OCI-LY1 (cell line): ENCODE measurements at regions not wholly inside any gene's neighbourhood (a gene's known extent, or its start where the extent isn't known, plus 50 kb on each side); places are given as distances from the start of the nearest gene placed in this dataset.

Source experiments
- H2AFZ ChIP-seq: fragments of 200-600 bp; sonication (generic), shearing (Covaris generic); 2 replicates; pipeline ENCODE4 v1.6.0; 2014; ENCODE audit warnings: antibody characterized with exemption, mild to moderate bottlenecking, low read length
- H3F3A ChIP-seq: fragments of 200-600 bp; sonication (generic), shearing (Covaris generic); 2 replicates; pipeline ENCODE4 v1.6.0; 2014; ENCODE audit warnings: mild to moderate bottlenecking, antibody characterized with exemption, low read length, moderate library complexity; ENCODE audit not compliant: insufficient read depth
- H3K27ac ChIP-seq: fragments of 200-600 bp; sonication (generic); 2 replicates; pipeline ENCODE4 v1.5.1; 2014; ENCODE audit warnings: low read length, mixed run types, mild to moderate bottlenecking, low read depth; ENCODE audit not compliant: poor library complexity, severe bottlenecking
- H3K27me3 ChIP-seq: fragments of 200-600 bp; sonication (generic); 2 replicates; pipeline ENCODE4 v1.6.0; 2014; ENCODE audit warnings: antibody characterized with exemption, mild to moderate bottlenecking, low read length, moderate library complexity; ENCODE audit not compliant: insufficient read depth
- H3K36me3 ChIP-seq: fragments of 200-600 bp; sonication (generic); 2 replicates; pipeline ENCODE4 v1.6.1; 2014; ENCODE audit warnings: mild to moderate bottlenecking, antibody characterized with exemption, low read length, moderate library complexity, mixed read lengths; ENCODE audit not compliant: insufficient read depth
- H3K4me1 ChIP-seq: fragments of 200-600 bp; sonication (generic); 2 replicates; pipeline ENCODE4 v1.5.1; 2014; ENCODE audit warnings: mild to moderate bottlenecking, low read length, moderate library complexity; ENCODE audit not compliant: insufficient read depth, severe bottlenecking
- H3K4me2 ChIP-seq: fragments of 200-600 bp; sonication (generic), shearing (Covaris generic); 2 replicates; pipeline ENCODE4 v1.6.1; 2014; ENCODE audit warnings: low read length
- H3K4me3 ChIP-seq: fragments of 200-600 bp; sonication (generic); 2 replicates; pipeline ENCODE4 v1.5.1; 2014; ENCODE audit warnings: low read length, low read depth, mild to moderate bottlenecking, mixed read lengths; ENCODE audit not compliant: poor library complexity, severe bottlenecking
- H3K79me2 ChIP-seq: fragments of 200-600 bp; shearing (Covaris generic); 2 replicates; pipeline ENCODE4 v1.6.1; 2016; ENCODE audit warnings: mixed run types, low read length, mixed read lengths; ENCODE audit not compliant: insufficient read depth
- H3K9ac ChIP-seq: fragments of 200-600 bp; sonication (generic), shearing (Covaris generic); 2 replicates; pipeline ENCODE4 v1.6.1; 2014; ENCODE audit warnings: mild to moderate bottlenecking, low read length, mixed read lengths
- H3K9me2 ChIP-seq: fragments of 200-600 bp; sonication (generic), shearing (Covaris generic); 2 replicates; pipeline ENCODE4 v1.6.1; 2014; ENCODE audit warnings: low read depth, mild to moderate bottlenecking, low read length, mixed read lengths
- H3K9me3 ChIP-seq: fragments of 200-600 bp; shearing (Covaris generic); 2 replicates; pipeline ENCODE4 v1.6.1; 2014; ENCODE audit warnings: low read length, mixed read lengths
- H4K20me1 ChIP-seq: fragments of 200-600 bp; sonication (generic), shearing (Covaris generic); 2 replicates; pipeline ENCODE4 v1.6.0; 2016; ENCODE audit warnings: mild to moderate bottlenecking, low read length; ENCODE audit not compliant: insufficient read depth
- EZH2 ChIP-seq: fragments of 200-600 bp; sonication (generic), shearing (Covaris generic); IDR thresholded peaks from 2 replicates; pipeline ENCODE4 v1.8.0; 2017; ENCODE audit warnings: borderline replicate concordance, mixed run types, mild to moderate bottlenecking, antibody characterized with exemption, low read length, moderate library complexity, mixed read lengths
- TF ChIP-seq, protein P1 (sequence below): fragments of 200-600 bp; sonication (generic), shearing (Covaris generic); IDR thresholded peaks from 2 replicates; pipeline ENCODE4 v1.5.1; 2017; ENCODE audit warnings: mild to moderate bottlenecking, antibody characterized with exemption, low read length, moderate library complexity, mixed read lengths

DNA sequence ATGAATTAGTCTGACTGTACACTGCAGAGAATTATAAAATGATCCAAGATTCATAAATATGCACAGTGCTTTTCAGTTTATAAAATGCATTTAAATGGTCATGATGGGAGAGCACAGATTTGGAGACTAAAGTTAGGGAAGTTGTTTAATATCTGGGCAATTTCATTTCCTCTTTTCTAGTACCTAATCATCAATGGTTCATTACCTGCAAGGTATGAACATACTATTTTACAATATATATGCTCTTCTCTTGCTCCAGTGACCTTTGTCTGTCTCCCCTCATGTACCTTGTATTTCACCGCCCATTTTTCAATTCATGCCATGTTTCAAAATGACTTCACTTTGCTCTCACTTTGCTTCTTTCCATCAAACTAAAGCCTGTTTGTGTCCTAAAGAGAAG is 114.5 kb downstream of the SUCNR1 start:
- Histone ChIP-seq H3K36me3 (no peaks in the 10 kb centered on the region), H3K4me2 (no peak overlapping the region), H3K9me2 (no peaks in the 10 kb centered on the region), H3K27ac (no peak overlapping the region), H4K20me1 (no peaks in the 10 kb centered on the region), H3K9ac (no peak overlapping the region), H3F3A (no peaks in the 10 kb centered on the region), H3K4me1 (no peaks in the 10 kb centered on the region), H2AFZ (no peak overlapping the region), H3K79me2 (no peaks in the 10 kb centered on the region), H3K27me3 (no peaks in the 10 kb centered on the region), H3K9me3 (no peaks in the 10 kb centered on the region), H3K4me3 (no peak overlapping the region)
- TF ChIP-seq, protein P1, sequence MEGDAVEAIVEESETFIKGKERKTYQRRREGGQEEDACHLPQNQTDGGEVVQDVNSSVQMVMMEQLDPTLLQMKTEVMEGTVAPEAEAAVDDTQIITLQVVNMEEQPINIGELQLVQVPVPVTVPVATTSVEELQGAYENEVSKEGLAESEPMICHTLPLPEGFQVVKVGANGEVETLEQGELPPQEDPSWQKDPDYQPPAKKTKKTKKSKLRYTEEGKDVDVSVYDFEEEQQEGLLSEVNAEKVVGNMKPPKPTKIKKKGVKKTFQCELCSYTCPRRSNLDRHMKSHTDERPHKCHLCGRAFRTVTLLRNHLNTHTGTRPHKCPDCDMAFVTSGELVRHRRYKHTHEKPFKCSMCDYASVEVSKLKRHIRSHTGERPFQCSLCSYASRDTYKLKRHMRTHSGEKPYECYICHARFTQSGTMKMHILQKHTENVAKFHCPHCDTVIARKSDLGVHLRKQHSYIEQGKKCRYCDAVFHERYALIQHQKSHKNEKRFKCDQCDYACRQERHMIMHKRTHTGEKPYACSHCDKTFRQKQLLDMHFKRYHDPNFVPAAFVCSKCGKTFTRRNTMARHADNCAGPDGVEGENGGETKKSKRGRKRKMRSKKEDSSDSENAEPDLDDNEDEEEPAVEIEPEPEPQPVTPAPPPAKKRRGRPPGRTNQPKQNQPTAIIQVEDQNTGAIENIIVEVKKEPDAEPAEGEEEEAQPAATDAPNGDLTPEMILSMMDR = no peak
- no peak for TF ChIP-seq EZH2

DNA sequence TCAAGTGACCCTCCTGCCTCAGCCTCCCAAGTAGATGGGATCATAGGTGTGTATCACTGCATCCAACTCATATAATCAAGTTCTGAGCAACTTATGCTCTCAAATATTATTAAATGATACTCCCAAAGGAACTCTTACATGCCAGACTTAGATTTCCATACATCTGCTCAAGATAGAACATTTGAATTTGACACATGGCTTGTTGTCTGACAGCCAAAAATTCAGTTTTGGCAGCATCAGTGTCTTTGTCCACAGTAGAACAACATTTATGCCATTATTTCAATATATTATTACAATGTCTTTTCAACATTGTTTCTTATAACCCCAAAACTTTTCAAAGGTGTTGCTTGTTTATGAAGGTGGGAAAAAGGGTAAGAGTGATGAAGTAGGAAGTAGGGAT is 116.2 kb downstream of the SUCNR1 start:
- TF ChIP-seq, protein P1 = no peak
- TF ChIP-seq EZH2 = no peak
- Histone ChIP-seq H4K20me1 (no peaks in the 10 kb centered on the region), H3K27me3 (no peaks in the 10 kb centered on the region), H3K4me1 (no peaks in the 10 kb centered on the region), H2AFZ (no peak overlapping the region), H3K9me3 (no peaks in the 10 kb centered on the region), H3K9me2 (no peaks in the 10 kb centered on the region), H3K27ac (no peak overlapping the region), H3K4me3 (no peak overlapping the region), H3K79me2 (no peaks in the 10 kb centered on the region), H3K36me3 (no peaks in the 10 kb centered on the region), H3K4me2 (no peak overlapping the region), H3F3A (no peaks in the 10 kb centered on the region), H3K9ac (no peak overlapping the region)

DNA sequence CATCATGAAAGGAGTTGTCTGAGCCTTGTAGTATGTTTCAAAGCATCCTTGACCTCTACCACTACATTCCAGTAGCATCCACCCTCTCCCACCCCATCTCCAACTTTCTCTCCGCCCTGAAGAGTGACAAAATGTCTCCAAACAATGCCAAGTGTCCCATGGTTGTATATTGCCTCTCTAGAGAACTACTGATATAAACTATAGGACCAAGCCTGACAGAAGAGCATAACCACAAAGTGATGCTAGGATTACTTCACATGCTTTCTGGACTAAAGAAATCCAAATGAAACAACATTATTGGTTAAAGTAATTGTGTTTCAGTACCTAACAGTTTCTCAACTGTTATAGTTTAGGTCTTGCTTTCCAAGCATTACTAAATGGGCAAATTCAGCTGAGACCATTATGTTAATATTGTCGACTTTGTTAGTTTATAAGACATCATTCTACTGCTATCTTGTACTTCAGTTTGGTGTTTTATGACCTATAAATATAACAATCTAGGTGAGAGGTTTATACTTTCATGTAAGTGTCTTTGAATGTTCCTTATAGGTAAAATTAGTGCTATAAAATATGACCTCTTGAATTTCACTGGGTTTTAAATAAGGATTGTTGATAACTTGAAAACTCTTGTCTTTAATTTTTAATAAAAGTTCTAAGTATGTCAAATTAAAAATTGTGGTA is 117.4 kb downstream of the SUCNR1 start:
- no peak overlapping the region for H3K27ac ChIP-seq
- no peaks in the 10 kb centered on the region for H4K20me1 ChIP-seq
- no peaks in the 10 kb centered on the region for H3K36me3 ChIP-seq
- no peaks in the 10 kb centered on the region for H3K4me1 ChIP-seq
- no peaks in the 10 kb centered on the region for H3K79me2 ChIP-seq
- no peaks in the 10 kb centered on the region for H3K27me3 ChIP-seq
- no peaks in the 10 kb centered on the region for H3F3A ChIP-seq
- H3K9me2 ChIP-seq = no peaks in the 10 kb centered on the region
- H2AFZ ChIP-seq = no peak overlapping the region
- H3K4me3 ChIP-seq = no peak overlapping the region
- no peaks in the 10 kb centered on the region for H3K9me3 ChIP-seq
- TF ChIP-seq, protein P1 = no peak
- TF ChIP-seq EZH2 = no peak
- no peak overlapping the region for H3K4me2 ChIP-seq
- no peak overlapping the region for H3K9ac ChIP-seq
